HEK293T (cell line): ENCODE measurements at regions not wholly inside any gene's neighbourhood (a gene's known extent, or its start where the extent isn't known, plus 50 kb on each side); places are given as distances from the start of the nearest gene placed in this dataset.
"Not testable (repeated sequence)": the region's sequence is repeated elsewhere in the genome, so short reads cannot be mapped to it uniquely, and the experiment has no call there.

Experiments used
- BHLHE40 ChIP-seq: fragments of 450-650 bp; IDR thresholded peaks from 2 replicates; pipeline ENCODE4 v1.6.1; 2016; ENCODE audit warnings: mild to moderate bottlenecking, moderate library complexity, borderline replicate concordance
- ELF4 ChIP-seq: fragments of 450-650 bp; IDR thresholded peaks from 2 replicates; pipeline ENCODE4 v1.6.1; 2017; ENCODE audit warnings: antibody characterized with exemption
- FOXA1 ChIP-seq: fragments of 450-650 bp; IDR thresholded peaks from 2 replicates; pipeline ENCODE4 v1.6.1; 2016; ENCODE audit warnings: mild to moderate bottlenecking
- FOXK2 ChIP-seq: fragments of 450-650 bp; IDR thresholded peaks from 2 replicates; pipeline ENCODE4 v1.6.1; 2016; ENCODE audit warnings: mild to moderate bottlenecking
- FOXM1 ChIP-seq: fragments of 450-650 bp; IDR thresholded peaks from 2 replicates; pipeline ENCODE4 v1.6.1; 2017; ENCODE audit warnings: mild to moderate bottlenecking, borderline replicate concordance
- SP1 ChIP-seq: fragments of 450-650 bp; IDR thresholded peaks from 2 replicates; pipeline ENCODE4 v1.6.1; 2017
- SUZ12 ChIP-seq: fragments of 450-650 bp; IDR thresholded peaks from 2 replicates; pipeline ENCODE4 v1.6.1; 2016; ENCODE audit warnings: mild to moderate bottlenecking
- ZNF384 ChIP-seq: fragments of 450-650 bp; IDR thresholded peaks from 2 replicates; pipeline ENCODE4 v1.6.1; 2016

DNA sequence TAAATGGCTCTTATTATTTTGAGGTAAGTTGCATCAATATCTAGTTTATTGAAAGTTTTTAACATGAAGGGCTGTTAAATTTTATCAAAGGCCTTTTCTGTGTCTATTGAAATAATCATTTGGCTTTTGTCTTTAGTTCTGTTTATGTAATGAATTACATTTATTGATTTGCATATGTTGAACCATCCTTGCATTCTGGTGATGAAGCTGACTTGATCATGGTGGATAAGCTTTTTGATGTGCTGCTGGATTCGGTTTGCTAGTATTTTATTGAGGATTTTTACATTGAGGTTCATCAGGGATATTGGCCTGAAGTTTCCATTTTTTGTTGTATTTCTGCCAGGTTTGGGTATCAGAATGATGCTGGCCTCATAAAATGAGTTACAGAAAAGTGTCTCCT is 691.5 kb upstream of the B3GALT2 start:
- not testable (repeated sequence) for TF ChIP-seq SUZ12, FOXM1, ELF4, SP1, FOXK2, BHLHE40, FOXA1, ZNF384
